GM19395 (cell line): ENCODE measurements at regions not wholly inside any gene's neighbourhood (a gene's known extent, or its start where the extent isn't known, plus 50 kb on each side); places are given as distances from the start of the nearest gene placed in this dataset.
"Not testable (repeated sequence)": the region's sequence is repeated elsewhere in the genome, so short reads cannot be mapped to it uniquely, and the experiment has no call there.

Experiments
- ATAC-seq: cut with Tn5 transposase; IDR thresholded peaks from one replicate; pipeline ENCODE4 v1.9.1; 2021; ENCODE audit warnings: mild to moderate bottlenecking, moderate library complexity; ENCODE audit not compliant: unreplicated experiment

DNA sequence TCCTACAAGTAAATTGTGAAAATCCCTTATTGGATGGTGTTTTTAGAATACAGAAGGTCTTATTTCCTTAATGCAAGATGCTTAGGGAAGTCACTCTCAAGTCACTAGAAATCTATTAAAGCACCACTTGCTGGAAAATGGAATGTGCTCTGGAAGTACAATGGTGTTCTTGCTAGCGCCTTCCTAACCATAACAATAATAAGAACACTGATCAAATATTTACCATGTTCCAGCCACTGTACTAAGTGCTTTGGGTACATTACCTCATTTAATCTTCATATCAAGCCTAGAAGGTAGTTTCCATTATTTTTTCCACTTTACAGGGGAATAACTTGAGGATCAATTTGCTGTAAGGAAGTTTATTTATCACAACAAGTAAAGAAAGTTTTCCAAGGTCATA, 75.1 kb downstream of the FAM72B start:
- not testable (repeated sequence) for ATAC-seq

DNA sequence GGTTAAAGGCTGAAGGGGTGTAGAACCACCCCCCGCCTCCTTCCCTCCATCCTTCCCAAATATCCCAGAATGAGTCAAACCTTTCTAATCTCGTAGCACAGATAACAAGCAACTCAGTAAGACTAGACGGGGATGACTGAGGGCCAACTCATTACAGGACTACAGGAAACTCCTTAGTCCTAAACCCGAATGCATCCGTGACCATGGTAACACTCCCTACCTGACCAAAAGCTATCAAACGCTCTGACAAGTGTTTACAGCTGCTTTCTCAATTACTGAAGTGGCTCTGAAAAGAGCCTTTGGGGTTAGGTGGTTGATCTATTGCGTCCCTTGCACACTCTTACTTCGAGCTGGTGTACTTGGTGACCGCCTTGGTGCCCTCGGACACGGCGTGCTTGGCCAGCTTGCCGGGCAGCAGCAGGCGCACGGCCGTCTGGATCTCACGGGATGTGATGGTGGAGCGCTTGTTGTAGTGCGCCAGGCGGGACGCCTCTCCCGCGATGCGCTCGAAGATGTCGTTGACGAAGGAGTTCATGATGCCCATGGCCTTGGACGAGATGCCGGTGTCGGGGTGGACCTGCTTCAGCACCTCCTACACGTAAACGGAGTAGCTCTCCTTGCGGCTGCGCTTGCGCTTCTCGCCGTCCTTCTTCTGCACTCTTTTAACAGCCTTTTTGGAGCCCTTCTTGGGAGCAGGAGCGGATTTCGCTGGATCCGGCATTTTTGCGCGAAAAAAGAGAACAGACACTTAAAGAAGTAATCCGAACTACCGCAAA, 67.4 kb downstream of the FAM72B start:
- not testable (repeated sequence) for ATAC-seq

DNA sequence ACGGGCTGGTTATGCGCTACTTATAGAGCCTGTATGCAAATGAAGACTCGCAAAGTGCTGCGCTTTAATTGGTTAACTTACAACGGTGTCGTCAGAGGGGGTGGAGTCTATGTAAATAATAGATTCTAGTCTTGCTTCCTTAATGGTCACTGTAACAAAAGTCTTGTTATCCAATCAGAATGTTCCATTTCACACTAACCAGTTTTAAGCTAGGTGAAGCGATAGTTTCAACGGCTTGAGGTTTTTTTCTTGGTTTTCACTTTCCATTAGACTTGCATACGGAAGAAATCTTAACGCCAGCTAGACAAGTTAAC, 66.9 kb downstream of the FAM72B start:
- not testable (repeated sequence) for ATAC-seq

DNA sequence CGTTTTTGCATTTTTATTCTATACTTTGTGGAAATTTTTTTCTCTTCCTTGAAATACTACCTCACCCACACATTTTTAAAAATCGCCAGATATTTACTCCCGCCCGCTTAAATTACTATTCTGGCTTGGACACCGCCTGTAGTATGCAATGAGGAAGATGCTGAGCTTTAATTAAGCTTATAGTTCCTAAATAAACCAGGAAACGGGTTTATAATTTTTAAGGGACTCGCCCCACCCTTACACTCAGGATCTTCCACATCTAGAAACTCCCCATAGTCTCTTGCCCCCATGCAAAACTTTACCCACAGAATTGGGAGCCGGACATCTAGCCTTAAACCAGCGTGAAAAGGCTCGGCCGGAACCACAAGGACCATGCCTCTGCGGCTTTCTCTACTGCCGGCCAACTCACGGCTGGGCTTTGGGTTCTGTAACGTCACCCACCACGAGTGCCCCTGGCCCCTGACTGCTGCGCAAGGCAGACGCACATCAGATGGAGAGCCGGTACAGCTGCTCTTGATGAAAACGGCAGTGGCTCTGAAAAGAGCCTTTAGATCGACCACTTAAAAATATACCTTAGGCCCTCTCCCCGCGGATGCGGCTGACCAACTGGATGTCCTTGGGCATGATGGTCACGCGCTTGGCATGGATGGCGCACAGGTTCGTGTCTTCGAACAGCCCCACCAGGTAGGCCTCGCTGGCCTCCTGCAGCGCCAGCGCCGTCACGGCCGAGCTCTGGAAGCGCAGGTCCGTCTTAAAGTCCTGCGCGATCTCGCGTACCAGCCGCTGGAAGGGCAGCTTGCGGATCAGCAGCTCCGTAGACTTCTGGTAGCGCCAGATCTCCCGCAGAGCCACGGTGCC, 66.3 kb downstream of the FAM72B start:
- ATAC-seq, result not testable (repeated sequence)
